ENCODE measurements at regions not wholly inside any gene's neighbourhood (a gene's known extent, or its start where the extent isn't known, plus 50 kb on each side); places are given as distances from the start of the nearest gene placed in this dataset.

- DNase-seq (ENCODE audit: low spot score) = no peak
Observed at GRCh38 chr2:200212862-200213425, 93.5 kb upstream of the SPATS2L start.

- DNase-seq (ENCODE audit: low spot score) = no peak
Observed at GRCh38 chr2:200216310-200216709, 90.2 kb upstream of the SPATS2L start.

- no peak for DNase-seq (ENCODE audit: low spot score)
Observed at GRCh38 chr2:200217320-200217719, 89.2 kb upstream of the SPATS2L start.

GRCh38 chr2:200218645-200219044 is 87.8 kb upstream of the SPATS2L start:
- no peak for DNase-seq (ENCODE audit: low spot score)

- no peak for DNase-seq (ENCODE audit: low spot score)
Observed at GRCh38 chr2:200219309-200220113, 87.0 kb upstream of the SPATS2L start.

- DNase-seq (ENCODE audit: low spot score) = no peak
Observed at GRCh38 chr2:200220251-200220650, 86.2 kb upstream of the SPATS2L start.

GRCh38 chr2:200221055-200221955 is 85.2 kb upstream of the SPATS2L start:
- DNase-seq (ENCODE audit: low spot score) = no peak

- no peak for DNase-seq (ENCODE audit: low spot score)
Observed at GRCh38 chr2:200222791-200223190, 83.7 kb upstream of the SPATS2L start.

- DNase-seq (ENCODE audit: low spot score) = no peak
Observed at GRCh38 chr2:200223205-200223784, 83.2 kb upstream of the SPATS2L start.

- no peak for DNase-seq (ENCODE audit: low spot score)
Observed at GRCh38 chr2:200225951-200226350, 80.5 kb upstream of the SPATS2L start.

- DNase-seq (ENCODE audit: low spot score) = no peak
Observed at GRCh38 chr2:200226451-200227426, 79.8 kb upstream of the SPATS2L start.

- no peak for DNase-seq (ENCODE audit: low spot score)
Observed at GRCh38 chr2:200230716-200231115, 75.8 kb upstream of the SPATS2L start.

GRCh38 chr2:200235533-200235932 is 71.0 kb upstream of the SPATS2L start:
- no peak for DNase-seq (ENCODE audit: low spot score)

GRCh38 chr2:200239216-200239615 is 67.3 kb upstream of the SPATS2L start:
- DNase-seq (ENCODE audit: low spot score) = no peak

- no peak for DNase-seq (ENCODE audit: low spot score)
Observed at GRCh38 chr2:200242570-200242969, 63.9 kb upstream of the SPATS2L start.

- no peak for DNase-seq (ENCODE audit: low spot score)
Observed at GRCh38 chr2:200243441-200243840, 63.1 kb upstream of the SPATS2L start.

GRCh38 chr2:200244111-200244510 is 62.4 kb upstream of the SPATS2L start:
- no peak for DNase-seq (ENCODE audit: low spot score)

- no peak for DNase-seq (ENCODE audit: low spot score)
Observed at GRCh38 chr2:200247494-200247893, 59.0 kb upstream of the SPATS2L start.

GRCh38 chr2:200252265-200253067 is 54.0 kb upstream of the SPATS2L start:
- DNase-seq (ENCODE audit: low spot score) = no peak

- DNase-seq (ENCODE audit: low spot score) = no peak
Observed at GRCh38 chr2:200253639-200254038, 52.9 kb upstream of the SPATS2L start.
